Ovary (tissue), 3 donors: ENCODE measurements at regions not wholly inside any gene's neighbourhood (a gene's known extent, or its start where the extent isn't known, plus 50 kb on each side); places are given as distances from the start of the nearest gene placed in this dataset.

ENCODE experiments used
- EP300 ChIP-seq: sonication (generic); formaldehyde crosslinking; IDR thresholded peaks from one replicate; pipeline ENCODE4 v1.6.1; 2017; ENCODE audit warnings: antibody characterized with exemption
- POLR2A ChIP-seq: fragments of 450-650 bp; IDR thresholded peaks from one replicate; pipeline ENCODE4 v1.6.1; 2017; ENCODE audit warnings: antibody characterized with exemption, mild to moderate bottlenecking, moderate library complexity
- TF ChIP-seq, protein P1 (sequence below), 3 donors: fragments of 450-650 bp in 2 of 3; fragments of 200-600 bp in 1 of 3; IDR thresholded peaks; one replicate each; pipeline versions ENCODE4 v1.5.1 to v1.8.0; 2016 to 2022; ENCODE audit warnings: antibody characterized with exemption in 3 of 3, mild to moderate bottlenecking in 1 of 3
- donor health status: DM: no; HTN: no; CAD: no.

DNA sequence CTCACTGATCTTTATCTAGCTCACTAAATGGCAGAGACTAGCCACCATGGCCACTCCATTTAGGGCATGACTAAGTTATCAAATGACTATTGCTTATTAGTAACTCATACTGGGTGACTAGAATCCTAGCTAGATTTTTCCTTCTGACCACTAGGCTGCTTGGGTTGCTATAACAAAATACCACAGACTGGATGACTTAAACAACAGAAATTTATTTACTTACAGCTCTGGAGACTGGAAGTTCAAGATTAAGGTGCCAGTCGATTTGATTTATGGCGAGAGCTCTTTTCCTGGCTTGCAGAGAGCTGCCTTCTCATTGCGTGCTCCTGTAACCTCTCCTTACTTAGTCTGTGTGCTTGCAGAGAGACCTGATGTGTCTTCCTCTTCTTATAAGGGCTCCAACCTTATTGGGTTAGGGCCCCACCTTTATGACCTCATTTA lies 55.0 kb upstream of the APC start:
- TF ChIP-seq EP300 (no peak), POLR2A (no peak)
- TF ChIP-seq, protein P1, sequence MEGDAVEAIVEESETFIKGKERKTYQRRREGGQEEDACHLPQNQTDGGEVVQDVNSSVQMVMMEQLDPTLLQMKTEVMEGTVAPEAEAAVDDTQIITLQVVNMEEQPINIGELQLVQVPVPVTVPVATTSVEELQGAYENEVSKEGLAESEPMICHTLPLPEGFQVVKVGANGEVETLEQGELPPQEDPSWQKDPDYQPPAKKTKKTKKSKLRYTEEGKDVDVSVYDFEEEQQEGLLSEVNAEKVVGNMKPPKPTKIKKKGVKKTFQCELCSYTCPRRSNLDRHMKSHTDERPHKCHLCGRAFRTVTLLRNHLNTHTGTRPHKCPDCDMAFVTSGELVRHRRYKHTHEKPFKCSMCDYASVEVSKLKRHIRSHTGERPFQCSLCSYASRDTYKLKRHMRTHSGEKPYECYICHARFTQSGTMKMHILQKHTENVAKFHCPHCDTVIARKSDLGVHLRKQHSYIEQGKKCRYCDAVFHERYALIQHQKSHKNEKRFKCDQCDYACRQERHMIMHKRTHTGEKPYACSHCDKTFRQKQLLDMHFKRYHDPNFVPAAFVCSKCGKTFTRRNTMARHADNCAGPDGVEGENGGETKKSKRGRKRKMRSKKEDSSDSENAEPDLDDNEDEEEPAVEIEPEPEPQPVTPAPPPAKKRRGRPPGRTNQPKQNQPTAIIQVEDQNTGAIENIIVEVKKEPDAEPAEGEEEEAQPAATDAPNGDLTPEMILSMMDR (IDR thresholded peaks at IDR 0.05): no peak
